Trophoblast cell (in vitro differentiated cells and primary cell): ENCODE measurements at regions not wholly inside any gene's neighbourhood (a gene's known extent, or its start where the extent isn't known, plus 50 kb on each side); places are given as distances from the start of the nearest gene placed in this dataset.

Experiments
- DNase-seq, 2 donors: peaks; one replicate each; pipeline ENCODE4 v3.0.0-alpha.2; 2016
- H2AFZ ChIP-seq: 2 replicates; pipeline ENCODE4 v1.6.1; 2013; ENCODE audit warnings: low read length, moderate library complexity, mild to moderate bottlenecking; ENCODE audit not compliant: insufficient read depth, poor library complexity
- H2AK5ac ChIP-seq: 2 replicates; pipeline ENCODE4 v1.6.1; 2013; ENCODE audit warnings: mild to moderate bottlenecking, low read length
- H2BK120ac ChIP-seq: 2 replicates; pipeline ENCODE4 v1.6.1; 2013; ENCODE audit warnings: low read length, mild to moderate bottlenecking, moderate library complexity; ENCODE audit not compliant: insufficient read depth, poor library complexity
- H2BK12ac ChIP-seq: 2 replicates; pipeline ENCODE4 v1.6.1; 2013; ENCODE audit warnings: mild to moderate bottlenecking, low read length, moderate library complexity
- H2BK5ac ChIP-seq: 2 replicates; pipeline ENCODE4 v1.6.1; 2013; ENCODE audit warnings: low read length, low read depth, moderate library complexity, mild to moderate bottlenecking; ENCODE audit not compliant: poor library complexity
- H3K14ac ChIP-seq: 2 replicates; pipeline ENCODE4 v1.6.1; 2013; ENCODE audit warnings: mild to moderate bottlenecking, low read length
- H3K18ac ChIP-seq: 2 replicates; pipeline ENCODE4 v1.6.1; 2013; ENCODE audit warnings: mild to moderate bottlenecking, low read length
- H3K23ac ChIP-seq: 2 replicates; pipeline ENCODE4 v1.6.1; 2013; ENCODE audit warnings: low read length
- H3K27ac ChIP-seq: 2 replicates; pipeline ENCODE4 v1.5.1; 2013; ENCODE audit warnings: low read depth, mild to moderate bottlenecking, inconsistent platforms, low read length, moderate library complexity
- H3K27me3 ChIP-seq: 2 replicates; pipeline ENCODE4 v1.6.1; 2013; ENCODE audit warnings: inconsistent platforms, mild to moderate bottlenecking, low read length, moderate library complexity; ENCODE audit not compliant: insufficient read depth
- H3K36me3 ChIP-seq, 2 experiments: 1 replicate in 1 of 2; 2 replicates in 1 of 2; pipeline ENCODE4 v1.6.1; 2013; ENCODE audit warnings: low read length in 2 of 2, mild to moderate bottlenecking in 2 of 2, moderate library complexity in 1 of 2; ENCODE audit not compliant: insufficient read depth in 2 of 2, control insufficient read depth in 1 of 2
- H3K4ac ChIP-seq: 2 replicates; pipeline ENCODE4 v1.6.1; 2013; ENCODE audit warnings: low read depth, mild to moderate bottlenecking, low read length, moderate library complexity
- H3K4me1 ChIP-seq, 2 experiments: 1 replicate in 1 of 2; 2 replicates in 1 of 2; pipeline ENCODE4 v1.6.1; 2013; ENCODE audit warnings: low read length in 2 of 2, mild to moderate bottlenecking in 2 of 2, moderate library complexity in 1 of 2; ENCODE audit not compliant: insufficient read depth in 2 of 2, control insufficient read depth in 1 of 2
- H3K4me2 ChIP-seq: 2 replicates; pipeline ENCODE4 v1.6.1; 2013; ENCODE audit warnings: inconsistent platforms, mild to moderate bottlenecking, low read length, moderate library complexity
- H3K4me3 ChIP-seq: 2 replicates; pipeline ENCODE4 v1.5.1; 2013; ENCODE audit warnings: mild to moderate bottlenecking, low read depth, low read length, inconsistent platforms
- H3K79me1 ChIP-seq: one replicate; pipeline ENCODE4 v1.6.1; 2013; ENCODE audit warnings: low read length
- H3K79me2 ChIP-seq: 2 replicates; pipeline ENCODE4 v1.6.1; 2013; ENCODE audit warnings: low read length, mild to moderate bottlenecking; ENCODE audit not compliant: control insufficient read depth, insufficient read depth, poor library complexity
- H3K9ac ChIP-seq: 2 replicates; pipeline ENCODE4 v1.6.1; 2013; ENCODE audit warnings: mild to moderate bottlenecking, low read length
- H3K9me3 ChIP-seq: 2 replicates; pipeline ENCODE4 v1.6.1; 2013; ENCODE audit warnings: low read depth, mild to moderate bottlenecking, control low read depth, inconsistent platforms, low read length; ENCODE audit not compliant: insufficient read depth
- H4K12ac ChIP-seq: 2 replicates; pipeline ENCODE4 v1.6.1; 2013; ENCODE audit warnings: low read depth, mild to moderate bottlenecking, low read length, moderate library complexity
- H4K8ac ChIP-seq: 2 replicates; pipeline ENCODE4 v1.6.1; 2013; ENCODE audit warnings: low read depth, mild to moderate bottlenecking, low read length, moderate library complexity
- H4K91ac ChIP-seq: one replicate; pipeline ENCODE4 v1.6.1; 2013; ENCODE audit warnings: low read depth, mild to moderate bottlenecking, low read length, moderate library complexity
- WGBS: extraction: QIAGEN DNeasy Blood & Tissue Kit; methylation state at CpG from one replicate; pipeline ENCODE4 v1.1.7; 2013; ENCODE audit warnings: missing lambda C conversion rate; ENCODE audit not compliant: insufficient read length, insufficient coverage; ENCODE audit errors: extremely low coverage; 5-methylcytosine and 5-hydroxymethylcytosine counted together

- Histone ChIP-seq H3K9ac (no peak overlapping the region), H2BK5ac (no peak overlapping the region)
- WGBS, result no CpG with 5 or more reads among the region's 3 CpGs
Measured at GRCh38 chr2:14396533-14397083, 235.9 kb upstream of the LRATD1 start.

GRCh38 chr2:14398641-14399040 lies 233.9 kb upstream of the LRATD1 start:
- Histone ChIP-seq H2AK5ac (no peak overlapping the region), H2BK120ac (no peak overlapping the region), H3K27me3 (no peaks in the 10 kb centered on the region), H3K79me1 (no peaks in the 10 kb centered on the region), H4K91ac (no peak overlapping the region), H4K8ac (no peak overlapping the region), H3K18ac (no peak overlapping the region), H2AFZ (no peak overlapping the region), H3K79me2 (no peaks in the 10 kb centered on the region), H3K4ac (no peak overlapping the region), H3K9ac (no peak overlapping the region), H2BK5ac (no peak overlapping the region), H3K27ac (no peak overlapping the region), H3K4me3 (no peak overlapping the region), H3K4me1 (no peaks in the 10 kb centered on the region), H3K14ac (no peak overlapping the region), H3K9me3 (no peaks in the 10 kb centered on the region), H4K12ac (no peak overlapping the region), H3K36me3 (no peaks in the 10 kb centered on the region), H3K4me2 (no peak overlapping the region), H3K23ac (no peak overlapping the region), H2BK12ac (no peak overlapping the region)
- no peak for DNase-seq

More at GRCh38 chr2:14396533-14397083, 235.9 kb upstream of the LRATD1 start:
- H4K12ac ChIP-seq, result no peak overlapping the region
- no peaks in the 10 kb centered on the region for H3K79me2 ChIP-seq
- H3K23ac ChIP-seq, result no peak overlapping the region
- H3K18ac ChIP-seq, result no peak overlapping the region
- no peak overlapping the region for H3K27ac ChIP-seq
- H4K8ac ChIP-seq, result no peak overlapping the region
- no peak overlapping the region for H2AFZ ChIP-seq
- no peak overlapping the region for H2BK120ac ChIP-seq
- H3K4me3 ChIP-seq, result no peak overlapping the region
- H4K91ac ChIP-seq, result no peak overlapping the region
- no peak overlapping the region for H2BK12ac ChIP-seq
- H3K4ac ChIP-seq, result no peak overlapping the region
- DNase-seq, result no peak
- H3K79me1 ChIP-seq, result no peaks in the 10 kb centered on the region
- no peak overlapping the region for H2AK5ac ChIP-seq
- H3K4me1 ChIP-seq, result no peaks in the 10 kb centered on the region
- no peaks in the 10 kb centered on the region for H3K9me3 ChIP-seq
- no peaks in the 10 kb centered on the region for H3K27me3 ChIP-seq
- no peak overlapping the region for H3K14ac ChIP-seq
- no peak overlapping the region for H3K4me2 ChIP-seq
- no peaks in the 10 kb centered on the region for H3K36me3 ChIP-seq

GRCh38 chr2:14401873-14402272 lies 230.6 kb upstream of the LRATD1 start:
- Histone ChIP-seq H4K12ac (no peak overlapping the region), H3K9ac (no peak overlapping the region), H3K14ac (no peak overlapping the region), H3K4me1 (no peaks in the 10 kb centered on the region), H3K23ac (no peak overlapping the region), H3K79me2 (no peaks in the 10 kb centered on the region), H2BK12ac (no peak overlapping the region), H4K8ac (no peak overlapping the region), H3K79me1 (no peaks in the 10 kb centered on the region), H3K36me3 (no peaks in the 10 kb centered on the region), H4K91ac (no peak overlapping the region), H2BK5ac (no peak overlapping the region), H3K27me3 (no peaks in the 10 kb centered on the region), H3K18ac (no peak overlapping the region), H3K4me3 (no peak overlapping the region), H3K4ac (no peak overlapping the region), H2BK120ac (no peak overlapping the region), H3K4me2 (no peak overlapping the region), H3K27ac (no peak overlapping the region), H3K9me3 (no peaks in the 10 kb centered on the region), H2AFZ (no peak overlapping the region), H2AK5ac (no peak overlapping the region)
- no CpG with 5 or more reads among the region's 4 CpGs for WGBS
- DNase-seq, result no peak

- Histone ChIP-seq H2AFZ (no peak overlapping the region), H3K27ac (no peak overlapping the region), H2BK5ac (no peak overlapping the region), H3K79me2 (no peaks in the 10 kb centered on the region), H2BK12ac (no peak overlapping the region), H3K79me1 (no peaks in the 10 kb centered on the region), H3K27me3 (no peaks in the 10 kb centered on the region), H3K36me3 (no peaks in the 10 kb centered on the region), H3K14ac (no peak overlapping the region), H4K8ac (no peak overlapping the region), H2AK5ac (no peak overlapping the region), H3K4me2 (no peak overlapping the region), H3K4me1 (no peaks in the 10 kb centered on the region), H3K9ac (no peak overlapping the region), H3K18ac (no peak overlapping the region), H2BK120ac (no peak overlapping the region), H3K4ac (no peak overlapping the region), H4K12ac (no peak overlapping the region), H4K91ac (no peak overlapping the region), H3K4me3 (no peak overlapping the region), H3K9me3 (no peaks in the 10 kb centered on the region), H3K23ac (no peak overlapping the region)
- no peak for DNase-seq
- WGBS, result no CpG with 5 or more reads among the region's 3 CpGs
Measured at GRCh38 chr2:14408695-14409094, 223.8 kb upstream of the LRATD1 start.
